ENCODE measurements at regions not wholly inside any gene's neighbourhood (a gene's known extent, or its start where the extent isn't known, plus 50 kb on each side); places are given as distances from the start of the nearest gene placed in this dataset.
"Not testable (repeated sequence)": the region's sequence is repeated elsewhere in the genome, so short reads cannot be mapped to it uniquely, and the experiment has no call there.

GRCh38 chr2:143950704-143951103, 569.2 kb downstream of the ZEB2 start:
- DNase-seq (ENCODE audit: low spot score) = no peak

DNA sequence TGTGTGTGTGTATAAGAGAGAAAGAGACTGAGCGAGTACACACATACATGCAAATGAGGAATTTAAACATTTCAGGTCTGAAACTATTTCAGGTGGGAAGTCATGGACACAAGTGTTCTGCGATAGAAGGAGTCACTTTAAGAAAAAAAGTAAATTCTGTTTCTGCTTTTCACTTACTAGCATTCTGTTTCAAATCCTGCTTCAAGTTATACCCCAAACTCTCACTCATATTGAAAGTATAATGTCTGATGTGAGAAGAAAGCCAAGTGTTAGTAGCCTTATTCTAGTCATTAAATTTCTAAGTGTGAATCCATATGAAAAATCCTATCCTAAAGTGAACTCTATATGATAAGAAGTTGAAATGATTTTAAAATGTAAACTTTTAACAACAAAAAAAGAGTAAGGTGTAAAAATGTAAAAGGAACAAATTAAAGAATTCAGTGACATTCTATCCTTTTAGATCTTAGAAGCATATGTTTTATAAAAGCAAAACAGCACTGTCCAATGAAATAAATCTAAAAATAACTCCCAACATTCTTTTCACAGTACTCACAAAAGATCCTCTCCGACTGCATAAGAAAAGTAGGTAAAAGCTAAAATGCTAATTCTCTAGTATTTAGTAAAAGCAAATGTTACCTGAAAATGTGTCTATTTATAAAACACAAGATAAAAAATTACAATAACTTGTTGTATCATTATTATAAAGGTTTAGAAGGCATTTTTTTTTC, 570.6 kb downstream of the ZEB2 start:
- no peak for DNase-seq (ENCODE audit: low spot score)

- DNase-seq (ENCODE audit: low spot score) = no peak
Measured at GRCh38 chr2:143948710-143949109, 571.2 kb downstream of the ZEB2 start.

DNA sequence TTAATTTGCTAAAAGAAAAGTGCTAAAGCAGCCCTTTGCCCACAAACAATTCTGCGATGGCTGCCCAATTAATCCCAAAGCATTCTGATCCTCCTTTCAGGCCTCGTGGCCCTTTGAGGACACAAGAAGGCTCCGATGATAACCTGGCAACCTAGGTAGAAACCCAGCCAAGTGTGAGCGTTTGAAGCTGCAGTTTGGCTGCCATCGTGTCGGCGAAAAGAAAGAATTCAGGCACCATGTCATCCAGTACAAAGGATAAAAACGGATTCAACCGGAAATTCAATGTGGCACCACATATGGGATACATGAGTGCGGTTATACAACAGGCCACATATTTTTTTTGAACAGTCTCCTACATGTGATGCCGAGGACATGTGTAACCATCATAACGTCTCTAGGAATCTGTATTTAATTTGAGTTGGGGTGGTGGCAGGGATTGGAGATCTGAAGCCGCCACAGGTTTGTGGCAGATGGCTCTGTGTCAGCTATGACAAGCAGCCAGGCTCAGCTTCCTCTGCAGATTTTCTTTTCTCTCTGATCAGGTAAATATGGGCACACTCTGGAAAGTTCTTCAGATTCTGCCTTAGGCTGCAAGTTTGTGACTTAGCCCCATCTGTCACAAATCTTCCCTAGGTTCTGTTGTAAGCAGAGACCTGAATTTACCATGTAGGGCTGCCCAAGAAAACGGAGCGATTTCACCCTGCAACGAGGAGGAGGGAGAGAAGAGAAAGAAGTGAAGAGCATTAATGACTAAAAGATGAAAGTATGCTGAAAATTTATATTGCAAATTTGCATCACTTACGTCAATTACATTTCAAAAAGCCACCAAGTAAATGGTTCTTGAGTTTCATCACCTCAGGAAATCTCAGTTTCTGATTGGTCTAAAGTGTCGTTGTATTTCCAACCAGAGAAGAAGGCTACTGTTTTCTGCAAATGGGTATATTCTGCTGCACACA, 573.2 kb downstream of the ZEB2 start:
- no peak for DNase-seq (ENCODE audit: low spot score)

GRCh38 chr2:143942486-143942885, 577.4 kb downstream of the ZEB2 start:
- DNase-seq (ENCODE audit: low spot score) = no peak

DNA sequence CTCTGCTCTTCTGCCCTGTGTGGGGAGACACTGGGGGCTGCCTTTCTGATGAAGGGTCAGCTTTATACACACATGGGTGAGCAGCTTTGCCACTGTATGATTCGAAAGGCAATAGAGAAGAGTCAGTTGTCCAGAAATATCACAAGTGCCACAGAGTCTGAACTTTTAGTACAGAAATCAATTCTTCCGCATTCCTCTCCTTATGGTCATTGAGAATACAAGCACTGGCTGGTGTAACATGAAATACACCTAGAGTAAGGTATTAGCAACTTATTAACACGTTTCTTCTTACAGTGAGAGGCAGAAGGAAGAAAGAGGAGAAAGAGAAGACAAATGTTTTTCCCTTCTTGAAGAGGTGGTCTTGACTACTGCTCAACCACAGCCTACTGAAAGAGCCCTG, 579.2 kb downstream of the ZEB2 start:
- DNase-seq (ENCODE audit: low spot score) = no peak

- no peak for DNase-seq (ENCODE audit: low spot score)
Measured at GRCh38 chr2:143939626-143940330, 580.1 kb downstream of the ZEB2 start.

DNA sequence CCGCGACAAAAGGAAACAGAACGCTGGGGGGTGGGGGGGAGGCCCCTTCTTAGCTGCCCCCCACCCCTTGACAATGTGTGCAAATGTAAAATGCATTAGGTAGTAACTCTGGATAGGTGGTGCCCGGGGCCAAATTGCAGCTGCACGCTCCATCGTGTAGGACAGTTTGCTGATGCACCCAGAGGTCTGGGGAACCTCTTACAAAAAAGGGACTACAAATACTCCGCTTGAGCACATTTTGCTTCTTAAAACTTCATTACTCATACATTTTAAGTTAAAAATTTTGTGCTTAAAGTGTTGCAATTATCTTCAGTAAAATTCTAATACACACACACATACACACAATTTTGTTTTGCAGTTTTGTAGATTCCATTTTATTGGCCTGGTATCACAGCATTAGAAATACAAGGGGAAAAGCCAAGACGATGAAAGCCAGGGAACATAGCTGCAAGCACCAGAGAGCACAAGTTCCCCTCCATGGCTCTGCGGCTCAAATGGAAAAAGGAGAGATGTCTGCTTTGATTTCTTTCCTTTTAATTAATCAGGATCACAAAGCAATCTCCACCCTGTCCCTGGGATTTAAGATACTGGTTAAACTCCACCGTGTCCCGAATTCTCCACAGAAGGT, 582.1 kb downstream of the ZEB2 start:
- DNase-seq (ENCODE audit: low spot score) = no peak

GRCh38 chr2:143936848-143937722, 582.8 kb downstream of the ZEB2 start:
- no peak for DNase-seq (ENCODE audit: low spot score)

- no peak for DNase-seq (ENCODE audit: low spot score)
Measured at GRCh38 chr2:143936538-143936847, 583.4 kb downstream of the ZEB2 start.

DNA sequence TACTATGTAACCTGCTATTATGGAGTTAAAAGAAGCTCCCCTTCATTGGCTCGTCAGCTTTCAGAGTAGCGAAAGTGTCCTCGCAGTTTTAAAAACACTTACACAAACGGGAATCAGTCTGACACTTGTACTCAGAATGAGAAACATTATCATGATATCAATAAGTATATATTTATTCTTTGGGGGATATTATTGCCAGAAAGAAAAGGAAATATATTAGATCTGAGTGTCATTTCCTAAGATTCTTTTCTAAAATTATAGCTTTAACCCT, 584.5 kb downstream of the ZEB2 start:
- no peak for DNase-seq (ENCODE audit: low spot score)

DNA sequence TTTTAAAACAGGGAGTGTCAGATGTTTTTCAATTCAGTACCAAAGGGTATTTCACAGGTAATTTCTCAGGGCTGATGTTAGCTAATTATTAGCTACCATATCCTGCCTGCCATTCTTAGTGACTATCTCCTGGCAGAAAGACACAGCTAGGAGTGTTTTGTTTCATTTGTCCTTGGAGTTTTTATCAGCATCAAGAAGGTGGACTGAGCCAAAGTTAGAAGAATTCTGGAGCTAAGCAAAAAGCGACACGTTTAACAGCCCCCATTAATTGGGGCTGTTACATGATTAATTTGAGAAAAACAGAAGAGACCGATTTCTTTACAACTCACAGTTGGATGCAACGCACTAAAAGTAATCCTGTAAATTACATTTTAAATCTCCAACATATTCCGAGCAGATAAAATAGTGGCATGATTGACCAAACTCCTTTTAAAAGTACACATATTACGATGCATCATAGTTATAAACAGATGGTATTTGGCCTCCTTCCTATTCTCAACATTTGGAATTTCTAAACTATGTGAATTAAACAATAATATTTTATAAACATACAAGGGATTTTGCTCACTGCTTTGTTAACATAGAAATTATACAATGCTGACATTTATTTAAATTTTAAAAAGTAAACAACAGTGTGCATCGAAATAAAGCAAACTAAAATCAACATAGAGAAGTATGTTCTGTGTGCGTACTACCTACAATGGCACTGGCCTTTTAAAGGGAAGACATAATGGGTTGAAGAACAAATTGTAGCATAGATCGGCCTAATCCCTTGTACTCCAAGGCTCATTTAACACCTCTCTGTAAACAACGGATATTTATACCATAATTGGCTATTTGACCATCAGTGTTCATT, 585.1 kb downstream of the ZEB2 start:
- no peak for DNase-seq (ENCODE audit: low spot score)

DNA sequence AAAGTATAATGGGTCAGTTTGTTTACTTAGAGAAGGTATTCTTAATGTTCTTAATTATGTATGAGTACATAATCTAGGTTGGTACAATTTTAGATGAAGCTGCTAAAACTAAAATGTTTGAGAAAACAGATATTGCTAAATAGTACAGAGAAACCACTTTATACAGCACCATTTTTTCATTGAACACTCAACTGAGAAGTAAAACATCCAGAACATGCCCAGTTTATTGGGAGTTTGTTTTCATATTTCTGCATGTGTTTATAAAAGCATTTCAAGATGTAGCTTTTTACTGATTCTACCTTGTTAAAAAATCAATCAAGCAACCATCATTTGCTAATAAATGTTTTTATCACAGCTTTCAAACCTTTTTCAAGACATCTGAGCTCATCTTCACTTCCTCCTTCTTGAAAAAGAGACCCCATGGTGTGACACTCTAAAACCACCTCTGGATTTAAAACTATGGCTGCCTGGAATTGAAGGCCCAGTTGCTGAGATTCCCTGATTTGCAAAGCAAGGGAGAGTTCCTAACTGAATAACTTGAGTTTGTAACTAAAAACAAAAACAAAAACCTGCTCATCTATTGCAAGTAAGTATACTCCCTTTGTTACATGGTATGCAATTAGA, 585.9 kb downstream of the ZEB2 start:
- no peak for DNase-seq (ENCODE audit: low spot score)

DNA sequence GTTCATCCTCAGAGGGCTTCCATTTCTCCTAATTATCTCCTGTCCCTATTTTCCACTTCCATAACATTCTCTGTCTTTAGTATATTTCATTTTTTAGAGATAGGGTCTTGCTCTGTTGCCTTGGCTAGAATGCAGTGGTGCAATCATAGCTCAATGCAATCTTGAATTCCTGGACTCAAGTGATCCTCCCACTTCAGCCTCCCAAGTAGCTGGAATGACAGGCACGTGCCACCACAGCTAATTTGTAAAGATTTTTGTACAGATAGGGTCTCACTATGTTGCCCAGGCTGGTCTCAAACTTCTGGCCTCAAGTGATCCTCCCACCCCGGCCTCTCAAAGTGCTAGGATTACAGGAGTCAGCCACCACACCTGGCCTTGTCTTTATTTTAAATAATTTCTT, 589.0 kb downstream of the ZEB2 start:
- no peak for DNase-seq (ENCODE audit: low spot score)

GRCh38 chr2:143928613-143929012, 591.3 kb downstream of the ZEB2 start:
- DNase-seq (ENCODE audit: low spot score) = no peak

- no peak for DNase-seq (ENCODE audit: low spot score)
Measured at GRCh38 chr2:143928184-143928583, 591.7 kb downstream of the ZEB2 start.

- DNase-seq (ENCODE audit: low spot score) = no peak
Measured at GRCh38 chr2:143926736-143927135, 593.2 kb downstream of the ZEB2 start.

DNA sequence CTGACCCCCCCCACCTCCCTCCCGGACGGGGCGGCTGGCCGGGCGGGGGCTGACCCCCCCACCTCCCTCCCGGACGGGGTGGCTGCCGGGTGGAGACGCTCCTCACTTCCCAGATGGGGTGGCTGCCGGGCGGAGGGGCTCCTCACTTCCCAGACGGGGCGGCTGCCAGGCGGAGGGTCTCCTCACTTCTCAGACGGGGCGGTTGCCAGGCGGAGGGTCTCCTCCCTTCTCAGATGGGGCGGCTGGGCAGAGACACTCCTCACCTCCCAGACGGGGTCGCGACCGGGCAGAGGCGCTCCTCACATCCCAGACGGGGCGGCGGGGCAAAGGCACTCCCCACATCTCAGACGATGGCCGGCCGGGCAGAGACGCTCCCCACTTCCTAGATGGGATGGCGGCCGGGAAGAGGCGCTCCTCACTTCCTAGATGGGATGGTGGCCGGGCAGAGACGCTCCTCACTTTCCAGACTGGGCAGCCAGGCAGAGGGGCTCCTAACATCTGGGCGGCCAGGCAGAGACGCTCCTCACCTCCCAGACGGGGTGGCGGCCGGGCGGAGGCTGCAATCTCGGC, 597.6 kb downstream of the ZEB2 start:
- DNase-seq (ENCODE audit: low spot score) = not testable (repeated sequence)

DNA sequence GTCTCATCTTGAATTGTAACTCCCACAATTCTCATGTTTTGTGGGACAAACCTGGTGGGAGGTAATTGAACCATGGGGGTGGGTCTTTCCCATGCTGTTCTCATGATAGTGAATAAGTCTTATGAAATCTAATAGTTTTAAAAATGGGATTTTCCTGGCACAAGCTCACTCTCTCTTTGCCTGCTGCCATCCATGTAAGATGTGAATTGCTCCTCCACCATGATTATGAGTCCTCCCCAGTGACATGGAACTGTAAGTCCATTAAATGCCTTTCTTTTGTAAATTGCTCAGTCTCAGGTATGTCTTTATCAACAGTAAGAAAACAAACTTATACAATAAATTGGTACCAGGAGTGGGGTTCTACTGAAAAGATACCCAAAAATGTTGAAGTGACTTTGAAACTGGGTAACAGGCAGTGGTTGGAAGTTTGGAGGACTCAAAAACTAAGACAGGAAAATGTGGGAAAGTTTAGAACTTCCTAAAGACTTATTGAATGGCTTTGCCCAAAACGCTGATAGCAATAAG, 601.4 kb downstream of the ZEB2 start:
- no peak for DNase-seq (ENCODE audit: low spot score)

DNA sequence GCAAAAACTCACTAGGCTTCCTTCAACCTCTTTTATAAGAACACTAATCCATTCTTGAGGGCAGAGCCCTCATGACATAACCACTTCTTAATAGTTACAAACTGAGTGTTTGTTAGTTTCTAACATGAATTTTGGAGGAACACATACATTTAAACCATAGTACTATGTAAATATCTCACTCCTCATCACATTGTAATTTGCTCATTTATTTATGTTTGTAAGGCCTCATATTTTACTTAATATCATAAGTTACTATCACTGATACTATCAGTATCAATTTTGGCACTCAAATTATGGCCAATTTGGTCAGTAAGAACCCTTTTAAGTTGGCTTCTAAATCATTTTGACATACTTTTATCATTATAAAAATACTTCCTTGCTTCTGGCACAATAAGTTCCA, 603.1 kb downstream of the ZEB2 start:
- no peak for DNase-seq (ENCODE audit: low spot score)
